ENCODE measurements at regions not wholly inside any gene's neighbourhood (a gene's known extent, or its start where the extent isn't known, plus 50 kb on each side); places are given as distances from the start of the nearest gene placed in this dataset.

GRCh38 chr11:107203656-107204055 lies 185.4 kb upstream of the GUCY1A2 start:
- DNase-seq (ENCODE audit: low read depth in 1 of 2, low spot score in 1 of 2) = peak in 1 of 2 experiments; percentile 10
- no peak for TF ChIP-seq JUND (IDR thresholded peaks at IDR 0.05; ENCODE audit: low read depth)
- in situ Hi-C loops (cut with HindIII; ENCODE audit: low pct_unique_long_range_greater_than_20kb, low sequenced_read_pairs) = no loop called here

GRCh38 chr11:107202241-107202640 lies 184.0 kb upstream of the GUCY1A2 start:
- in situ Hi-C loops (cut with HindIII; ENCODE audit: low pct_unique_long_range_greater_than_20kb, low sequenced_read_pairs) = no loop called here
- TF ChIP-seq JUND (IDR thresholded peaks at IDR 0.05; ENCODE audit: low read depth) = no peak
- no peak for DNase-seq (ENCODE audit: low read depth in 1 of 2, low spot score in 1 of 2)

- no peak for DNase-seq (ENCODE audit: low read depth in 1 of 2, low spot score in 1 of 2)
- TF ChIP-seq JUND (IDR thresholded peaks at IDR 0.05; ENCODE audit: low read depth) = no peak
- in situ Hi-C loops (cut with HindIII; ENCODE audit: low pct_unique_long_range_greater_than_20kb, low sequenced_read_pairs) = no loop called here
These were observed 180.3 kb upstream of the GUCY1A2 start for GRCh38 chr11:107198490-107199007.

- no peak for DNase-seq (ENCODE audit: low read depth in 1 of 2, low spot score in 1 of 2)
- TF ChIP-seq JUND (IDR thresholded peaks at IDR 0.05; ENCODE audit: low read depth) = no peak
- in situ Hi-C loops (cut with HindIII; ENCODE audit: low pct_unique_long_range_greater_than_20kb, low sequenced_read_pairs) = no loop called here
These were observed 179.7 kb upstream of the GUCY1A2 start for GRCh38 chr11:107197932-107198331.

GRCh38 chr11:107196732-107197131 lies 178.5 kb upstream of the GUCY1A2 start:
- TF ChIP-seq JUND (IDR thresholded peaks at IDR 0.05; ENCODE audit: low read depth) = no peak
- in situ Hi-C loops (cut with HindIII; ENCODE audit: low pct_unique_long_range_greater_than_20kb, low sequenced_read_pairs) = no loop called here
- no peak for DNase-seq (ENCODE audit: low read depth in 1 of 2, low spot score in 1 of 2)

- TF ChIP-seq JUND (IDR thresholded peaks at IDR 0.05; ENCODE audit: low read depth) = no peak
- DNase-seq (ENCODE audit: low read depth in 1 of 2, low spot score in 1 of 2) = no peak
- in situ Hi-C loops (cut with HindIII; ENCODE audit: low pct_unique_long_range_greater_than_20kb, low sequenced_read_pairs) = no loop called here
These were observed 166.7 kb upstream of the GUCY1A2 start for GRCh38 chr11:107184986-107185385.

- in situ Hi-C loops (cut with HindIII; ENCODE audit: low pct_unique_long_range_greater_than_20kb, low sequenced_read_pairs) = no loop called here
- DNase-seq (ENCODE audit: low read depth in 1 of 2, low spot score in 1 of 2) = no peak
- TF ChIP-seq JUND (IDR thresholded peaks at IDR 0.05; ENCODE audit: low read depth) = no peak
These were observed 165.7 kb upstream of the GUCY1A2 start for GRCh38 chr11:107183953-107184352.

GRCh38 chr11:107182978-107183377 lies 164.7 kb upstream of the GUCY1A2 start:
- in situ Hi-C loops (cut with HindIII; ENCODE audit: low pct_unique_long_range_greater_than_20kb, low sequenced_read_pairs) = no loop called here
- no peak for DNase-seq (ENCODE audit: low read depth in 1 of 2, low spot score in 1 of 2)
- TF ChIP-seq JUND (IDR thresholded peaks at IDR 0.05; ENCODE audit: low read depth) = no peak

- in situ Hi-C loops (cut with HindIII; ENCODE audit: low pct_unique_long_range_greater_than_20kb, low sequenced_read_pairs) = no loop called here
- no peak for DNase-seq (ENCODE audit: low read depth in 1 of 2, low spot score in 1 of 2)
- TF ChIP-seq JUND (IDR thresholded peaks at IDR 0.05; ENCODE audit: low read depth) = no peak
These were observed 162.0 kb upstream of the GUCY1A2 start for GRCh38 chr11:107180236-107180635.

- in situ Hi-C loops (cut with HindIII; ENCODE audit: low pct_unique_long_range_greater_than_20kb, low sequenced_read_pairs) = no loop called here
These were observed 161.6 kb upstream of the GUCY1A2 start for GRCh38 chr11:107179829-107180228.

GRCh38 chr11:107177106-107177477 lies 158.8 kb upstream of the GUCY1A2 start:
- in situ Hi-C loops (cut with HindIII; ENCODE audit: low pct_unique_long_range_greater_than_20kb, low sequenced_read_pairs) = no loop called here
- DNase-seq (ENCODE audit: low read depth in 1 of 2, low spot score in 1 of 2) = no peak

More at GRCh38 chr11:107179829-107180228, 161.6 kb upstream of the GUCY1A2 start:
- no peak for DNase-seq (ENCODE audit: low read depth in 1 of 2, low spot score in 1 of 2)
- no peak for TF ChIP-seq JUND (IDR thresholded peaks at IDR 0.05; ENCODE audit: low read depth)

GRCh38 chr11:107176148-107177105 lies 158.2 kb upstream of the GUCY1A2 start:
- TF ChIP-seq JUND (IDR thresholded peaks at IDR 0.05; ENCODE audit: low read depth) = no peak
- DNase-seq (ENCODE audit: low read depth in 1 of 2, low spot score in 1 of 2) = no peak
- in situ Hi-C loops (cut with HindIII; ENCODE audit: low pct_unique_long_range_greater_than_20kb, low sequenced_read_pairs) = no loop called here

More at GRCh38 chr11:107177106-107177477, 158.8 kb upstream of the GUCY1A2 start:
- TF ChIP-seq JUND (IDR thresholded peaks at IDR 0.05; ENCODE audit: low read depth) = no peak

- in situ Hi-C loops (cut with HindIII; ENCODE audit: low pct_unique_long_range_greater_than_20kb, low sequenced_read_pairs) = no loop called here
- TF ChIP-seq JUND (IDR thresholded peaks at IDR 0.05; ENCODE audit: low read depth) = no peak
- DNase-seq (ENCODE audit: low read depth in 1 of 2, low spot score in 1 of 2) = no peak
These were observed 156.6 kb upstream of the GUCY1A2 start for GRCh38 chr11:107174856-107175255.
